Kidney (tissue), 13 donors: ENCODE measurements at regions not wholly inside any gene's neighbourhood (a gene's known extent, or its start where the extent isn't known, plus 50 kb on each side); places are given as distances from the start of the nearest gene placed in this dataset.
A peak's percentile ranks its signal among the peaks of the same experiment; 100 is the strongest.
"Not testable (repeated sequence)": the region's sequence is repeated elsewhere in the genome, so short reads cannot be mapped to it uniquely, and the experiment has no call there.

Source experiments
- DNase-seq, 5 donors: peaks; one replicate each; pipeline ENCODE4 v3.0.0-alpha.2; 2013 to 2020
- FAIRE-seq: peaks from 2 replicates; lab custom pipeline; 2012; peaks lifted over from hg19 to GRCh38; lab: Jason Lieb, UNC
- H3K27ac ChIP-seq, 2 donors: one replicate each; pipeline ENCODE4 v1.7.0; 2013; ENCODE audit warnings: low read depth in 2 of 2, low read length in 2 of 2, inconsistent platforms in 1 of 2
- H3K27me3 ChIP-seq: one replicate; pipeline ENCODE4 v1.7.1; 2013; ENCODE audit warnings: low read length, inconsistent platforms; ENCODE audit not compliant: control insufficient read depth, insufficient read depth
- H3K36me3 ChIP-seq, 3 donors: one replicate each; pipeline versions ENCODE4 v1.7.0 to v1.7.1; 2013; ENCODE audit warnings: low read length in 3 of 3, control low read depth in 1 of 3, inconsistent platforms in 1 of 3; ENCODE audit not compliant: insufficient read depth in 3 of 3, control insufficient read depth in 2 of 3
- H3K4me1 ChIP-seq, 3 donors: one replicate each; pipeline versions ENCODE4 v1.7.0 to v1.7.1; 2013; ENCODE audit warnings: low read length in 3 of 3, inconsistent platforms in 1 of 3, low read depth in 1 of 3; ENCODE audit not compliant: control insufficient read depth in 2 of 3, insufficient read depth in 2 of 3
- H3K4me3 ChIP-seq, 3 donors: one replicate each; pipeline versions ENCODE4 v1.7.0 to v1.8.1; 2013; ENCODE audit warnings: low read length in 3 of 3, control low read depth in 1 of 3, inconsistent platforms in 1 of 3
- H3K9ac ChIP-seq, 3 donors: one replicate each; pipeline versions ENCODE4 v1.7.0 to v1.7.1; 2013; ENCODE audit warnings: low read length in 3 of 3, control low read depth in 1 of 3, inconsistent platforms in 1 of 3
- H3K9me3 ChIP-seq, 3 donors: one replicate each; pipeline versions ENCODE4 v1.7.0 to v1.7.1; 2013; ENCODE audit warnings: low read length in 3 of 3, control low read depth in 1 of 3, inconsistent platforms in 1 of 3; ENCODE audit not compliant: control insufficient read depth in 2 of 3, insufficient read depth in 1 of 3
- intact Hi-C: fragments of 100-400 bp; cut with DNase I; formaldehyde crosslinking; loops from one replicate; pipeline ENCODE4 v1.11.1; 2022
- TF ChIP-seq, protein P1 (sequence below): IDR thresholded peaks from 3 replicates; pipeline ENCODE4 v1.5.1; 2012; ENCODE audit warnings: mild to moderate bottlenecking, moderate library complexity, borderline replicate concordance; ENCODE audit not compliant: insufficient read depth; ENCODE audit errors: extremely low read depth
- donor health status: control.
- donor health status: control.
- donor health status: control.
- donor health status: control.
- donor health status: control.
- donor health status: DM: yes; HTN: yes; CAD: no.
- donor health status: Normal renal cell carcinoma (clear cell type).

DNA sequence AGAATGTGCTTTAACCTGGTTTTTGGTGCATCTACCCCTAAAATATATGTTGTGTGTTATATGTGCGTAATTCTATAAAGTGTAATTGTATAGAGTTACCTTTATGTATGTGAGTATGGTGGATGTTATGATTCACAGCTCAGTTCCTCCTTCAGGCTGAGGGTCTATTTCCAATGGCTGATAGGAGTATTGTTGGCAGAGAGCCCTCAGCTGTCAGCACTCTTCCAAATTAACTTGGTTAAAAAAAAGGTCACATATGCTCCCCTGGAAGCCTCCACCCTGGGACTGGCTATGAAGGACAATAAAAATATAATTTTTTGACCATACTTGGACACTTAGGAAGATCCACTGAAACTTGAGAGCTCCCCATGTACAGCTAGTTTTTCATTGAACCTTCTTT is 250.4 kb upstream of the CDH12 start:
- H3K27me3 ChIP-seq = no peaks in the 10 kb centered on the region
- H3K36me3 ChIP-seq = no peaks in the 10 kb centered on the region
- FAIRE-seq (no peak), DNase-seq (no peak)
- H3K9me3 ChIP-seq = no peaks in the 10 kb centered on the region
- no peak overlapping the region for H3K9ac ChIP-seq
- no peak overlapping the region for H3K4me3 ChIP-seq
- intact Hi-C loops = no loop called here
- H3K27ac ChIP-seq = no peak overlapping the region
- TF ChIP-seq, protein P1, sequence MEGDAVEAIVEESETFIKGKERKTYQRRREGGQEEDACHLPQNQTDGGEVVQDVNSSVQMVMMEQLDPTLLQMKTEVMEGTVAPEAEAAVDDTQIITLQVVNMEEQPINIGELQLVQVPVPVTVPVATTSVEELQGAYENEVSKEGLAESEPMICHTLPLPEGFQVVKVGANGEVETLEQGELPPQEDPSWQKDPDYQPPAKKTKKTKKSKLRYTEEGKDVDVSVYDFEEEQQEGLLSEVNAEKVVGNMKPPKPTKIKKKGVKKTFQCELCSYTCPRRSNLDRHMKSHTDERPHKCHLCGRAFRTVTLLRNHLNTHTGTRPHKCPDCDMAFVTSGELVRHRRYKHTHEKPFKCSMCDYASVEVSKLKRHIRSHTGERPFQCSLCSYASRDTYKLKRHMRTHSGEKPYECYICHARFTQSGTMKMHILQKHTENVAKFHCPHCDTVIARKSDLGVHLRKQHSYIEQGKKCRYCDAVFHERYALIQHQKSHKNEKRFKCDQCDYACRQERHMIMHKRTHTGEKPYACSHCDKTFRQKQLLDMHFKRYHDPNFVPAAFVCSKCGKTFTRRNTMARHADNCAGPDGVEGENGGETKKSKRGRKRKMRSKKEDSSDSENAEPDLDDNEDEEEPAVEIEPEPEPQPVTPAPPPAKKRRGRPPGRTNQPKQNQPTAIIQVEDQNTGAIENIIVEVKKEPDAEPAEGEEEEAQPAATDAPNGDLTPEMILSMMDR = no peak
- H3K4me1 ChIP-seq = no peaks in the 10 kb centered on the region

DNA sequence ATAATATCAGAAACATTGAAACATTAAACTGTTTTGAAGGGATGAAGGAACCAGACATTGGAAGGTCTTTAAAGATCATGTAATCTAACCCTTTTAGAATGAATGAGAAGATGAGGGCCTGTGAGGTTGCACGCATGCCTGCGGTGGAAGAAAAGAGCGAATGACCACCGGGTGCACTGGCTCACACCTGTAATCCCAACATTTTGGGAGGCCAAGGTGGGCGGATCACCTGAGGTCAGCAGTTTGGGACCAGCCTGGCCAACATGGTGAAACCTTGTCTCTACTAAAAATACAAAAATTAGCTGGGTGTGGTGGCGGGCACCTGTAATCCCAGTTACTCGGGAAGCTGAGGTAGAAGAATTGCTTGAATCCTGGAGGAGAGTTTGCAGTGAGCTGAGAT is 242.3 kb upstream of the CDH12 start:
- H3K4me3 ChIP-seq, H3K27me3 ChIP-seq, H3K27ac ChIP-seq, FAIRE-seq, H3K4me1 ChIP-seq, DNase-seq, intact Hi-C loops, H3K9ac ChIP-seq, H3K36me3 ChIP-seq, H3K9me3 ChIP-seq: not testable (repeated sequence)

DNA sequence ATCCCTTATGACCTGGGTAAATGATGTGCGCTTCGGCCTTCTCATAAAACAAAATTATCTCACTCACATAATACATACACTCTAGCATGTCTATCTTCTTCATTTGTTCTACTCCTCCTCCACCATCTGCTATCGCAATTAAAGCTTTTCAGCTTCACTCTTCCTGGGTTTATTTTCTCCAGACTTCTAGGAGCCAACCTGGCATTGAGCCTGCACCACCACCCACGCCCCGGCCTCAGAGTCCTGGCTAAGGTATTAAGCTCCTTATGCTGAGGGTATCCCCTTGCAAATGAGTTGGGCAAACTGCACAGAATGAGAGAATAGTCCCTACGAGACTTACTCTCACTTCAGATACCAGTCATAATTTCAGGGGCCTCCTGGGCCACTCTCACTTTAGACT is 236.1 kb upstream of the CDH12 start:
- intact Hi-C loops = no loop called here
- TF ChIP-seq, protein P1 = no peak
- no peaks in the 10 kb centered on the region for H3K9me3 ChIP-seq
- DNase-seq = peak in 1 of 5 donors; percentile 44
- H3K4me3 ChIP-seq = no peak overlapping the region
- H3K9ac ChIP-seq = no peak overlapping the region
- H3K4me1 ChIP-seq = no peaks in the 10 kb centered on the region
- FAIRE-seq = no peak
- no peaks in the 10 kb centered on the region for H3K27me3 ChIP-seq
- H3K27ac ChIP-seq = no peak overlapping the region
- no peaks in the 10 kb centered on the region for H3K36me3 ChIP-seq

DNA sequence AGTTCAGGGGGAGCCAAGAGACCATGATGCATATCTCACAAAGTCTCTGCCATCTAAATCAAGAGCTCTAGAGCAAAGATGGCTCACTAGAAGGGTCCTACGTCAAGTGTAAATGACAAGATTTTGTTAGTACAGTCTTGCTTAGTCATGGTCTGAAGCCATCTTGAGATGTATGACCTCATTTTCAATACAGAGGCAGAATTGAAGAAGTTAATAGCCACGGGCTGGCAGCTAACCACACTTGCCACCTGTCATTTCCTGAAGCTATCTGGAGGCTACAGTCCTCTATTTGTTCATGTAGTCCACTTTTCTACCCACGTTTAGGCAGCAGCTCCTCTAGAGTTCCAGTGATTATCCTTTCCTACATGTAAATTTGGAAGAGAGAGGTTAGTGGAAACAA is 231.7 kb upstream of the CDH12 start:
- TF ChIP-seq, protein P1 = no peak
- Histone ChIP-seq H3K4me3 (no peak overlapping the region), H3K27me3 (no peaks in the 10 kb centered on the region), H3K9ac (no peak overlapping the region), H3K27ac (no peak overlapping the region), H3K36me3 (no peaks in the 10 kb centered on the region), H3K4me1 (no peaks in the 10 kb centered on the region), H3K9me3 (no peaks in the 10 kb centered on the region)
- no peak for DNase-seq
- intact Hi-C loops = no loop called here
- FAIRE-seq = no peak
